ENCODE measurements at regions not wholly inside any gene's neighbourhood (a gene's known extent, or its start where the extent isn't known, plus 50 kb on each side); places are given as distances from the start of the nearest gene placed in this dataset.

- no peak for TF ChIP-seq POLR2AphosphoS5 (IDR thresholded peaks at IDR 0.05; ENCODE audit: low read depth, low read length)
- no peak for TF ChIP-seq POLR2A (IDR thresholded peaks at IDR 0.05; ENCODE audit: low read depth, low read length)
- TF ChIP-seq TAF1 (IDR thresholded peaks at IDR 0.05; ENCODE audit: borderline replicate concordance, low read depth, low read length) = no peak
Measured at GRCh38 chr1:69401879-69402278, 165.8 kb upstream of the LRRC7 start.

Data from GM12892 (cell line).